ENCODE measurements at regions not wholly inside any gene's neighbourhood (a gene's known extent, or its start where the extent isn't known, plus 50 kb on each side); places are given as distances from the start of the nearest gene placed in this dataset.

GRCh38 chr5:156015137-156015536, 311.8 kb upstream of the SGCD start:
- no peak overlapping the region for H3K27ac ChIP-seq
- no peak for DNase-seq
- intact Hi-C loops (cut with DNase I) = no loop called here
- no peaks in the 10 kb centered on the region for H3K27me3 ChIP-seq
- H3K4me3 ChIP-seq = no peak overlapping the region
- no peaks in the 10 kb centered on the region for H3K36me3 ChIP-seq
- H3K4me1 ChIP-seq = no peaks in the 10 kb centered on the region
- TF ChIP-seq CTCF (IDR thresholded peaks at IDR 0.05) = no peak
- no peak for ATAC-seq
- H3K9me3 ChIP-seq = no peaks in the 10 kb centered on the region

GRCh38 chr5:156019130-156019529, 307.8 kb upstream of the SGCD start:
- H3K27ac ChIP-seq = no peak overlapping the region
- no peaks in the 10 kb centered on the region for H3K4me1 ChIP-seq

GRCh38 chr5:156019571-156020180, 307.3 kb upstream of the SGCD start:
- intact Hi-C loops (cut with DNase I) = no loop called here
- DNase-seq (no peak), ATAC-seq (no peak)
- H3K27me3 ChIP-seq = no peaks in the 10 kb centered on the region
- H3K4me3 ChIP-seq = no peak overlapping the region
- no peak overlapping the region for H3K27ac ChIP-seq
- TF ChIP-seq CTCF (IDR thresholded peaks at IDR 0.05) = no peak
- no peaks in the 10 kb centered on the region for H3K9me3 ChIP-seq
- no peaks in the 10 kb centered on the region for H3K36me3 ChIP-seq
- H3K4me1 ChIP-seq = no peaks in the 10 kb centered on the region

More at GRCh38 chr5:156019130-156019529, 307.8 kb upstream of the SGCD start:
- Histone ChIP-seq H3K36me3 (no peaks in the 10 kb centered on the region), H3K9me3 (no peaks in the 10 kb centered on the region), H3K27me3 (no peaks in the 10 kb centered on the region), H3K4me3 (no peak overlapping the region)
- TF ChIP-seq CTCF (IDR thresholded peaks at IDR 0.05) = no peak
- intact Hi-C loops (cut with DNase I) = no loop called here
- DNase-seq (no peak), ATAC-seq (no peak)

- Histone ChIP-seq H3K27me3 (no peaks in the 10 kb centered on the region), H3K27ac (no peak overlapping the region), H3K9me3 (no peaks in the 10 kb centered on the region), H3K4me1 (no peaks in the 10 kb centered on the region), H3K4me3 (no peak overlapping the region), H3K36me3 (no peaks in the 10 kb centered on the region)
- intact Hi-C loops (cut with DNase I) = no loop called here
- DNase-seq (no peak), ATAC-seq (no peak)
- no peak for TF ChIP-seq CTCF (IDR thresholded peaks at IDR 0.05)
These were observed 306.3 kb upstream of the SGCD start for GRCh38 chr5:156020647-156021046.

- no peak for TF ChIP-seq CTCF (IDR thresholded peaks at IDR 0.05)
- no peaks in the 10 kb centered on the region for H3K36me3 ChIP-seq
- no peak overlapping the region for H3K27ac ChIP-seq
- intact Hi-C loops (cut with DNase I) = no loop called here
- H3K9me3 ChIP-seq = no peaks in the 10 kb centered on the region
- H3K4me1 ChIP-seq = no peaks in the 10 kb centered on the region
- DNase-seq = no peak
- no peaks in the 10 kb centered on the region for H3K27me3 ChIP-seq
- ATAC-seq = no peak
- no peak overlapping the region for H3K4me3 ChIP-seq
These were observed 305.1 kb upstream of the SGCD start for GRCh38 chr5:156021866-156022265.

GRCh38 chr5:156025656-156026055, 301.3 kb upstream of the SGCD start:
- intact Hi-C loops (cut with DNase I) = no loop called here
- Histone ChIP-seq H3K4me1 (no peaks in the 10 kb centered on the region), H3K4me3 (no peak overlapping the region), H3K9me3 (no peaks in the 10 kb centered on the region), H3K27ac (no peak overlapping the region), H3K36me3 (no peaks in the 10 kb centered on the region), H3K27me3 (no peaks in the 10 kb centered on the region)
- DNase-seq (no peak), ATAC-seq (no peak)
- no peak for TF ChIP-seq CTCF (IDR thresholded peaks at IDR 0.05)
